SK-N-SH treated with all-trans-retinoic acid at 6 μM for 48 hours (cell line): ENCODE measurements at regions not wholly inside any gene's neighbourhood (a gene's known extent, or its start where the extent isn't known, plus 50 kb on each side); places are given as distances from the start of the nearest gene placed in this dataset.

Experiments
- ARNTL ChIP-seq: fragments of 450-650 bp; formaldehyde crosslinking; IDR thresholded peaks from 2 replicates; pipeline ENCODE4 v1.5.0; 2020; ENCODE audit warnings: low read depth, mild to moderate bottlenecking, moderate library complexity, borderline replicate concordance
- CSDC2 ChIP-seq: fragments of 250-450 bp; sonication (Bioruptor Pico); IDR thresholded peaks from 2 replicates; pipeline ENCODE4 v1.5.0; 2020; ENCODE audit warnings: mild to moderate bottlenecking, moderate library complexity
- TF ChIP-seq, protein P1 (sequence below): fragments of 250-450 bp; sonication (Bioruptor Pico); IDR thresholded peaks from 2 replicates; pipeline ENCODE4 v1.8.0; 2020; ENCODE audit warnings: mild to moderate bottlenecking, moderate library complexity, borderline replicate concordance

DNA sequence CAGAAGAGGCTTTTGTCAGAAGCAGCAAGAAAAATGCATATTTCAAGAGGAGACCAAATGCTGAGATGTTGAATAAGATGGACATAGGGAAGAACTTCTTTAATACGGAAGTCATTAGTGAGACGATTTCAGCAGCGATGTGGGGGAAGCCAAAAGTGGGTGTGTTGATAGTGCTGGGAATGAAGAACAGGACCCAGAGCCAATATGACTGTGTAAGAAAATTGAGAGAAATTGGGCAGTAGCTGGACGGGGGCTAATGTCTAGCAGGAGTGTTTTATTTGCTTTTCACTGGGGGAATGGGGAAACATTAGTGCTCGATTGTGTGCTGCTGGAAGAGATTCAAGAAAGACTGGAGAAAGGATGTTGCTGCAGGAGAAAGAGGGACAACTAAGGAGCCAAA lies 788.7 kb upstream of the KLHL29 start:
- TF ChIP-seq, protein P1, sequence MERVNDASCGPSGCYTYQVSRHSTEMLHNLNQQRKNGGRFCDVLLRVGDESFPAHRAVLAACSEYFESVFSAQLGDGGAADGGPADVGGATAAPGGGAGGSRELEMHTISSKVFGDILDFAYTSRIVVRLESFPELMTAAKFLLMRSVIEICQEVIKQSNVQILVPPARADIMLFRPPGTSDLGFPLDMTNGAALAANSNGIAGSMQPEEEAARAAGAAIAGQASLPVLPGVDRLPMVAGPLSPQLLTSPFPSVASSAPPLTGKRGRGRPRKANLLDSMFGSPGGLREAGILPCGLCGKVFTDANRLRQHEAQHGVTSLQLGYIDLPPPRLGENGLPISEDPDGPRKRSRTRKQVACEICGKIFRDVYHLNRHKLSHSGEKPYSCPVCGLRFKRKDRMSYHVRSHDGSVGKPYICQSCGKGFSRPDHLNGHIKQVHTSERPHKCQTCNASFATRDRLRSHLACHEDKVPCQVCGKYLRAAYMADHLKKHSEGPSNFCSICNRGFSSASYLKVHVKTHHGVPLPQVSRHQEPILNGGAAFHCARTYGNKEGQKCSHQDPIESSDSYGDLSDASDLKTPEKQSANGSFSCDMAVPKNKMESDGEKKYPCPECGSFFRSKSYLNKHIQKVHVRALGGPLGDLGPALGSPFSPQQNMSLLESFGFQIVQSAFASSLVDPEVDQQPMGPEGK (CRISPR knock-in tag) = no peak
- no peak for TF ChIP-seq ARNTL (CRISPR knock-in tag)
- no peak for TF ChIP-seq CSDC2 (CRISPR knock-in tag)
